H1 (cell line): ENCODE measurements at regions not wholly inside any gene's neighbourhood (a gene's known extent, or its start where the extent isn't known, plus 50 kb on each side); places are given as distances from the start of the nearest gene placed in this dataset.

Source experiments
- CTCF ChIA-PET: fragments of 300-600 bp; sonication (Branson Sonifier 250); formaldehyde crosslinking; loops from one replicate; lab custom pipeline; 2021; ENCODE audit not compliant: partially characterized antibody; lab: Charles Lee
- POLR2A ChIA-PET: fragments of 300-600 bp; sonication (Branson Sonifier 250); formaldehyde crosslinking; loops from one replicate; lab custom pipeline; 2021; ENCODE audit warnings: inconsistent platforms; ENCODE audit not compliant: partially characterized antibody; lab: Charles Lee
- DNase-seq, 2 experiments: peaks; one replicate each; pipeline versions ENCODE4 v3.0.0 to v3.0.0-alpha.2; 2010 to 2022; ENCODE audit warnings: low spot score in 2 of 2, low read depth in 1 of 2, mixed read lengths in 1 of 2
- FAIRE-seq: peaks from 2 replicates; lab custom pipeline; 2011; peaks lifted over from hg19 to GRCh38; lab: Jason Lieb, UNC
- H2AFZ ChIP-seq: 2 replicates; pipeline ENCODE4 v1.8.1; 2012; ENCODE audit warnings: low read length, inconsistent platforms
- H2AK5ac ChIP-seq: 2 replicates; pipeline ENCODE4 v1.6.1; 2013; ENCODE audit warnings: low read depth, low read length
- H2BK120ac ChIP-seq: replicated peaks from 2 replicates; pipeline ENCODE3; 2013; ENCODE audit warnings: low read depth, low read length, inconsistent platforms
- H2BK12ac ChIP-seq: 2 replicates; pipeline ENCODE4 v1.6.1; 2013; ENCODE audit warnings: low read depth, low read length
- H2BK15ac ChIP-seq: 2 replicates; pipeline ENCODE4 v1.6.1; 2013; ENCODE audit warnings: low read length
- H2BK20ac ChIP-seq: 2 replicates; pipeline ENCODE4 v1.6.1; 2013; ENCODE audit warnings: low read length
- H2BK5ac ChIP-seq: 2 replicates; pipeline ENCODE4 v1.6.1; 2013; ENCODE audit warnings: low read depth, low read length
- H3K14ac ChIP-seq: 2 replicates; pipeline ENCODE4 v1.6.1; 2013; ENCODE audit warnings: inconsistent platforms; ENCODE audit not compliant: insufficient read length
- H3K18ac ChIP-seq: 2 replicates; pipeline ENCODE4 v1.6.1; 2013; ENCODE audit warnings: low read length; ENCODE audit errors: extremely low read depth
- H3K23ac ChIP-seq: 2 replicates; pipeline ENCODE4 v1.6.1; 2013; ENCODE audit warnings: inconsistent platforms; ENCODE audit not compliant: insufficient read length
- H3K23me2 ChIP-seq: 2 replicates; pipeline ENCODE4 v1.6.1; 2013; ENCODE audit warnings: low read depth, low read length
- H3K27ac ChIP-seq: 2 replicates; pipeline ENCODE4 v1.6.1; 2011; ENCODE audit warnings: low read depth, low read length, inconsistent platforms
- H3K27me3 ChIP-seq, 4 experiments: replicated peaks in 1 of 4; 1 replicate in 1 of 4; 2 replicates in 3 of 4; pipeline versions ENCODE4 v1.6.1 to v1.8.1; 2011 to 2013; ENCODE audit warnings: low read length in 3 of 4, mild to moderate bottlenecking in 3 of 4, inconsistent platforms in 2 of 4, mixed read lengths in 2 of 4, moderate library complexity in 1 of 4; ENCODE audit not compliant: control insufficient read depth in 3 of 4, insufficient read depth in 3 of 4; ENCODE audit errors: extremely low read depth in 1 of 4
- H3K36me3 ChIP-seq, 4 experiments: 2 replicates each; pipeline versions ENCODE4 v1.6.1 to v1.8.1; 2011 to 2013; ENCODE audit warnings: mild to moderate bottlenecking in 4 of 4, low read length in 3 of 4, moderate library complexity in 2 of 4, control low read depth in 1 of 4, inconsistent platforms in 1 of 4; ENCODE audit not compliant: insufficient read depth in 4 of 4, control insufficient read depth in 2 of 4
- H3K4ac ChIP-seq: replicated peaks from 2 replicates; pipeline ENCODE3; 2013; ENCODE audit warnings: low read length, low read depth, mixed read lengths, inconsistent platforms; ENCODE audit not compliant: insufficient read length
- H3K4me1 ChIP-seq, 4 experiments: replicated peaks in 1 of 4; 1 replicate in 1 of 4; 2 replicates in 3 of 4; pipeline versions ENCODE4 v1.6.1 to v1.8.1; 2011 to 2013; ENCODE audit warnings: low read length in 3 of 4, inconsistent platforms in 2 of 4, mixed read lengths in 1 of 4; ENCODE audit not compliant: insufficient read depth in 4 of 4, control insufficient read depth in 3 of 4
- H3K4me2 ChIP-seq, 2 experiments: 2 replicates each; pipeline versions ENCODE4 v1.6.1 to v1.8.1; 2011 to 2013; ENCODE audit warnings: low read depth in 2 of 2, low read length in 2 of 2, control low read depth in 1 of 2, inconsistent platforms in 1 of 2, mild to moderate bottlenecking in 1 of 2; ENCODE audit not compliant: insufficient read depth in 1 of 2
- H3K4me3 ChIP-seq, 4 experiments: fragments of 200-600, 300-600 bp in 1 of 4; sonication (generic), shearing (Covaris generic), sonication (Bioruptor Twin) in 1 of 4; 2 replicates each; pipeline versions ENCODE4 v1.5.1 to v1.8.1; 2011 to 2016; ENCODE audit warnings: low read length in 4 of 4, low read depth in 3 of 4, control low read depth in 2 of 4, inconsistent platforms in 2 of 4, mild to moderate bottlenecking in 2 of 4, mixed read lengths in 1 of 4, moderate library complexity in 1 of 4; ENCODE audit not compliant: insufficient read depth in 2 of 4; ENCODE audit errors: extremely low read depth in 1 of 4
- H3K56ac ChIP-seq: replicated peaks from 2 replicates; pipeline ENCODE3; 2013; ENCODE audit warnings: low read depth, mild to moderate bottlenecking, mixed read lengths, low read length, inconsistent platforms; ENCODE audit not compliant: insufficient read length
- H3K79me1 ChIP-seq: 2 replicates; pipeline ENCODE4 v1.6.1; 2013; ENCODE audit warnings: low read depth, low read length, control low read depth
- H3K79me2 ChIP-seq, 2 experiments: 2 replicates each; pipeline versions ENCODE4 v1.6.1 to v1.8.1; 2012 to 2013; ENCODE audit warnings: low read length in 2 of 2, mild to moderate bottlenecking in 2 of 2, inconsistent platforms in 1 of 2; ENCODE audit not compliant: insufficient read depth in 2 of 2, control insufficient read depth in 1 of 2
- H3K9ac ChIP-seq, 4 experiments: replicated peaks in 1 of 4; 1 replicate in 1 of 4; 2 replicates in 3 of 4; pipeline versions ENCODE4 v1.6.1 to v1.8.1; 2011 to 2013; ENCODE audit warnings: low read depth in 3 of 4, low read length in 3 of 4, control low read depth in 2 of 4, mild to moderate bottlenecking in 2 of 4, moderate library complexity in 2 of 4, inconsistent platforms in 1 of 4; ENCODE audit errors: extremely low read depth in 1 of 4
- H3K9me3 ChIP-seq, 2 experiments: 2 replicates each; pipeline versions ENCODE4 v1.6.1 to v1.8.1; 2012 to 2013; ENCODE audit warnings: mild to moderate bottlenecking in 2 of 2, moderate library complexity in 2 of 2, control low read depth in 1 of 2, inconsistent platforms in 1 of 2, low read depth in 1 of 2, low read length in 1 of 2, mixed read lengths in 1 of 2; ENCODE audit not compliant: insufficient read depth in 2 of 2
- H4K20me1 ChIP-seq, 2 experiments: replicated peaks in 1 of 2; 2 replicates each; pipeline versions ENCODE3 to v1.8.1; 2011 to 2013; ENCODE audit warnings: inconsistent platforms in 2 of 2, low read length in 2 of 2, mild to moderate bottlenecking in 1 of 2; ENCODE audit not compliant: insufficient read depth in 2 of 2, control insufficient read depth in 1 of 2
- H4K5ac ChIP-seq: 2 replicates; pipeline ENCODE4 v1.6.1; 2013; ENCODE audit warnings: low read length, low read depth, mixed read lengths, inconsistent platforms; ENCODE audit not compliant: insufficient read length
- H4K8ac ChIP-seq: 2 replicates; pipeline ENCODE4 v1.8.0; 2013; ENCODE audit warnings: mild to moderate bottlenecking, moderate library complexity, low read length, inconsistent platforms; ENCODE audit not compliant: insufficient read depth; ENCODE audit errors: extremely low read depth
- H4K91ac ChIP-seq: replicated peaks from 2 replicates; pipeline ENCODE3; 2013; ENCODE audit warnings: low read length, mixed read lengths, inconsistent platforms; ENCODE audit not compliant: insufficient read length
- BACH1 ChIP-seq: IDR thresholded peaks from 2 replicates; pipeline ENCODE4 v1.6.1; 2012; ENCODE audit warnings: low read length, improper control_type of control experiment
- BCL11A ChIP-seq, 2 experiments: IDR thresholded peaks; one replicate each; pipeline ENCODE4 v1.6.1; 2011; ENCODE audit warnings: low read depth in 2 of 2, low read length in 2 of 2, mild to moderate bottlenecking in 2 of 2
- CBX5 ChIP-seq: fragments of 300-800, 300-1000 bp; sonication (generic); IDR thresholded peaks from 2 replicates; pipeline ENCODE4 v1.7.1; 2016; ENCODE audit warnings: antibody characterized with exemption, low read length, low read depth
- EP300 ChIP-seq, 2 experiments: IDR thresholded peaks; 1 replicate in 1 of 2; 2 replicates in 1 of 2; pipeline ENCODE4 v1.6.1; 2011 to 2012; ENCODE audit warnings: low read depth in 2 of 2, low read length in 2 of 2, mild to moderate bottlenecking in 2 of 2, borderline replicate concordance in 1 of 2, inconsistent platforms in 1 of 2, moderate library complexity in 1 of 2
- FOSL1 ChIP-seq: IDR thresholded peaks from 2 replicates; pipeline ENCODE4 v1.6.1; 2011; ENCODE audit warnings: mild to moderate bottlenecking, low read depth, low read length, moderate library complexity; ENCODE audit not compliant: insufficient read depth
- HDAC6 ChIP-seq: IDR thresholded peaks from one replicate; pipeline ENCODE4 v1.7.1; 2012; ENCODE audit warnings: low read depth, mild to moderate bottlenecking, inconsistent platforms, low read length, moderate library complexity
- JUN ChIP-seq: IDR thresholded peaks from 2 replicates; pipeline ENCODE4 v1.6.1; 2011; ENCODE audit warnings: low read depth, mild to moderate bottlenecking, improper control_type of control experiment, low read length
- KDM4A ChIP-seq: IDR thresholded peaks from one replicate; pipeline ENCODE4 v1.7.1; 2012; ENCODE audit warnings: low read depth, mild to moderate bottlenecking, moderate library complexity, low read length, inconsistent platforms; ENCODE audit not compliant: severe bottlenecking
- NANOG ChIP-seq: IDR thresholded peaks from 2 replicates; pipeline ENCODE4 v1.6.1; 2011; ENCODE audit warnings: low read length, low read depth, mild to moderate bottlenecking, inconsistent platforms; ENCODE audit not compliant: insufficient read depth, poor library complexity, severe bottlenecking
- PHF8 ChIP-seq: fragments of 200-600 bp; sonication (generic); conservative IDR thresholded peaks from 2 replicates; pipeline ENCODE4 v1.7.1; 2012; ENCODE audit warnings: low read depth, mild to moderate bottlenecking, inconsistent platforms, low read length, moderate library complexity
- POLR2A ChIP-seq, 2 experiments: IDR thresholded peaks; 1 replicate in 1 of 2; 2 replicates in 1 of 2; pipeline ENCODE4 v1.6.1; 2011; ENCODE audit warnings: low read depth in 2 of 2, low read length in 2 of 2, mild to moderate bottlenecking in 2 of 2; ENCODE audit errors: control extremely low read depth in 1 of 2
- RXRA ChIP-seq: IDR thresholded peaks from 2 replicates; pipeline ENCODE4 v1.6.1; 2011; ENCODE audit warnings: low read depth, mild to moderate bottlenecking, low read length, moderate library complexity; ENCODE audit not compliant: insufficient read depth
- SIX5 ChIP-seq: IDR thresholded peaks from 2 replicates; pipeline ENCODE4 v1.6.1; 2011; ENCODE audit warnings: mild to moderate bottlenecking, low read depth, low read length
- TAF1 ChIP-seq: IDR thresholded peaks from 2 replicates; pipeline ENCODE4 v1.6.1; 2011; ENCODE audit warnings: mild to moderate bottlenecking, low read depth, low read length
- TBP ChIP-seq: IDR thresholded peaks from 2 replicates; pipeline ENCODE4 v1.6.1; 2011; ENCODE audit warnings: low read depth, low read length, improper control_type of control experiment
- TCF12 ChIP-seq: IDR thresholded peaks from 2 replicates; pipeline ENCODE4 v1.6.1; 2011; ENCODE audit warnings: low read depth, mild to moderate bottlenecking, low read length
- WGBS, 2 experiments: shearing (Covaris generic) in 1 of 2; methylation state at CpG; one replicate each; pipeline versions ENCODE4 v1.1.6 to v1.1.7; 2013 to 2015; ENCODE audit warnings: low lambda C conversion rate in 2 of 2, mixed read lengths in 2 of 2, inconsistent platforms in 1 of 2, low coverage in 1 of 2, missing lambda C conversion rate in 1 of 2; ENCODE audit not compliant: insufficient replicate concordance in 2 of 2, insufficient coverage in 1 of 2, insufficient read length in 1 of 2; ENCODE audit errors: extremely low coverage in 1 of 2, missing lambda C conversion rate in 1 of 2; 5-methylcytosine and 5-hydroxymethylcytosine counted together

DNA sequence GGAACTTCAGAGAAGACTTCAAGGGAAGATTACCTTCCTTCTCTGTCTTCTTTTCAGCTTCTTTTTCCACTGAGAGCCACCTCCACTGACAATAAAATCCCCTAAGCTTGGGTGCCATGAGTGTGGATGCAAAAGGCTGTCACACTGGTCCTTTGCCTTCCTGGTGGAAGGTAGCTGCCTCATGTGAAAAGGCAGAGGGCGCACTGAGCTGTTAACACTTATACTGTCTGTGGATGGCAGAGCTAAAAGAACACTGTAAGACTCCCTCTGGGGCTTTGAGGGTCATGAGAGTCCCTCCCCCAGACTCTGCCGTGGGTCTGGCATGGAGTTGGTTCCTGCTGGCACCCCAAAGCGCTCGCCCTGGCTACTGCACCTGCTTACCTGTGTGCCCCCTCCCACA, 536.7 kb upstream of the IMPG1 start:
- DNase-seq, result no peak
- Histone ChIP-seq H3K79me1 (no peaks in the 10 kb centered on the region), H3K9me3 (peaks cover 0 to 3% of the 10 kb centered on the region in 2 experiments; a peak in 1 of 4 replicates), H3K18ac (no peak overlapping the region), H2AFZ (no peak overlapping the region), H3K4me1 (peaks cover 0 to 2% (median 0%) of the 10 kb centered on the region in 4 experiments; a peak in 2 of 7 replicates), H2BK12ac (no peak overlapping the region), H3K9ac (no peak overlapping the region), H2BK15ac (no peak overlapping the region), H3K27ac (no peak overlapping the region), H2BK120ac (no peak overlapping the region), H4K5ac (no peak overlapping the region), H2BK5ac (no peak overlapping the region), H4K8ac (no peak overlapping the region), H3K4me3 (no peak overlapping the region), H3K14ac (no peak overlapping the region), H3K23ac (no peak overlapping the region), H3K27me3 (no peaks in the 10 kb centered on the region), H3K36me3 (no peaks in the 10 kb centered on the region), H3K56ac (no peak overlapping the region), H3K4me2 (no peak overlapping the region), H4K91ac (no peak overlapping the region), H3K4ac (no peak overlapping the region), H2BK20ac (no peak overlapping the region), H4K20me1 (no peaks in the 10 kb centered on the region), H2AK5ac (no peak overlapping the region), H3K23me2 (no peaks in the 10 kb centered on the region), H3K79me2 (no peaks in the 10 kb centered on the region)
- WGBS, 2 experiments, result 78% methylated on average over 4 of the region's 4 CpGs; no CpG with 5 or more reads in 1 of the 2 experiments
- no peak for FAIRE-seq
- CTCF ChIA-PET, result interaction anchor here (0.6 to 0.7 kb wide), 3 partner anchors 71 to 537 kb away, joined by 3 read pairs; partner anchors contain the start of gene IMPG1
- POLR2A ChIA-PET, result interaction anchor here (1.9 kb wide), 1 partner anchor 12 kb away, joined by 4 read pairs; no protein-coding TSS in a partner anchor
- TF ChIP-seq TBP (no peak), RXRA (no peak), BCL11A (IDR thresholded peaks at IDR 0.05; ENCODE audit: low read depth in 2 of 2, low read length in 2 of 2) (no peak), EP300 (IDR thresholded peaks at IDR 0.05; ENCODE audit: borderline replicate concordance in 1 of 2, low read depth in 2 of 2, low read length in 2 of 2) (no peak), CBX5 (no peak), SIX5 (no peak), HDAC6 (no peak), POLR2A (IDR thresholded peaks at IDR 0.05; ENCODE audit: control extremely low read depth in 1 of 2, low read depth in 2 of 2, low read length in 2 of 2) (no peak), JUN (no peak), FOSL1 (no peak), NANOG (no peak), TCF12 (no peak), KDM4A (no peak), BACH1 (no peak), PHF8 (no peak), TAF1 (no peak)
